ENCODE measurements at regions not wholly inside any gene's neighbourhood (a gene's known extent, or its start where the extent isn't known, plus 50 kb on each side); places are given as distances from the start of the nearest gene placed in this dataset.

DNA sequence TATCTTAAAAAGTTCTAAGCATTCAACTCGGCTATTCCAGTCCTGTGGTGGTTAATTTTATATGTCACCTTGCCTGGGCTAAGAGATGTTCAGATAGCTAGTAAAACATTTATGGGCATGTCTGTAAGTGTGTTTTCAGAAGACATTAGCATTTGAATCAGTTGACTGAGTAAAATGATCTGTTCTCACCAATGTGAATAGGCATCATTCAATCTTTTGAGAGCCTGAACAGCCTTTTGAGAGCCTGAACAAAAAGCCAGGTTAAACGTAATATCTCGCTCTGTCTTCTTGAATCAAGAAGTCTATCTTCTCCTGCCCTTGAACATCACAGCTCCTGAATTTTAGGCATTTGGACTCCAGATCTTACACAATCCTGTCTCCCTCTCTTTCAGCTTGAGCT lies 1266.1 kb downstream of the LRFN5 start:
- no peak for DNase-seq (ENCODE audit: low read depth in 1 of 2, low spot score in 1 of 2)
- TF ChIP-seq JUND (IDR thresholded peaks at IDR 0.05; ENCODE audit: low read depth), result no peak
- in situ Hi-C loops (cut with HindIII; ENCODE audit: low pct_unique_long_range_greater_than_20kb, low sequenced_read_pairs), result no loop called here

DNA sequence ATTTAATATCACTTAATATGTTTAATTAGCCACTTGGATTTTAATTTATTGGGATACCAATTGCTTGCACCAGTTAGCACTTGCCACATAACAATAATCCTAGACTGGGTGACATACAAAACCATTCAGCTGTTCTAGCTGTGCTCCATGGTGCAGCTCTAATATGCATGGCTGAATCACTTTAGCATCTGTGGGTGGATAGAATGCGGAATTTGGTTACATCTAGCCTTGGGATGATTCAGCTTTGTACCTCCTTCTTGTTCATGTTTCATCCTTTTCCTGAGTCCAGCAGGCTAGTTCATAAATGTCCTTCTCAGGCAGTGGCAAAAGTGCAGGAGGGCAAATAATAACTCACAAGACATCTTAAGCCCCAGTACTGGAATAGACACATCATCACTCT lies 1263.0 kb downstream of the LRFN5 start:
- in situ Hi-C loops (cut with HindIII; ENCODE audit: low pct_unique_long_range_greater_than_20kb, low sequenced_read_pairs), result no loop called here
- no peak for DNase-seq (ENCODE audit: low read depth in 1 of 2, low spot score in 1 of 2)

DNA sequence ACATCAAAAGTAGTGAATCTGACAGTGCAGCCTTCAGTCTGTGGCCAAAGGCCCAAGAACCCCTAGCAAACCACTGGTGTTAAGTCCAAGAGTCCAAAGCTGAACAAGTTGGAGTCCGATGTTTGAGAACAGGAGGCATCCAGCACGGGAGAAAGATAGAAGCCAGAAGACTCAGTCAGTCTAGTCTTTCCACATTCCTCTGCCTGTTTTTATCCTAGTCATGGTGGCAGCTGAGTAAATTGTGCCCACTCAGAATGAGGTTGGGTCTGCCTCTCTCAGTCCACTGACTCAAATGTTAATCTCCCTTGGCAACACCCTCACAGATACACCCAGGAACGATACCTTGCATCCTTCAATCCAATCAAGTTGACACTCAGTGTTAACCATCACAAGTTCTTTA lies 1255.4 kb downstream of the LRFN5 start:
- in situ Hi-C loops (cut with HindIII; ENCODE audit: low pct_unique_long_range_greater_than_20kb, low sequenced_read_pairs), result no loop called here
- TF ChIP-seq JUND (IDR thresholded peaks at IDR 0.05; ENCODE audit: low read depth), result no peak
- peak in 1 of 2 experiments; percentile 47 for DNase-seq (ENCODE audit: low read depth in 1 of 2, low spot score in 1 of 2)

More for the DNA sequence above, 1263.0 kb downstream of the LRFN5 start:
- TF ChIP-seq JUND (IDR thresholded peaks at IDR 0.05; ENCODE audit: low read depth), result no peak

DNA sequence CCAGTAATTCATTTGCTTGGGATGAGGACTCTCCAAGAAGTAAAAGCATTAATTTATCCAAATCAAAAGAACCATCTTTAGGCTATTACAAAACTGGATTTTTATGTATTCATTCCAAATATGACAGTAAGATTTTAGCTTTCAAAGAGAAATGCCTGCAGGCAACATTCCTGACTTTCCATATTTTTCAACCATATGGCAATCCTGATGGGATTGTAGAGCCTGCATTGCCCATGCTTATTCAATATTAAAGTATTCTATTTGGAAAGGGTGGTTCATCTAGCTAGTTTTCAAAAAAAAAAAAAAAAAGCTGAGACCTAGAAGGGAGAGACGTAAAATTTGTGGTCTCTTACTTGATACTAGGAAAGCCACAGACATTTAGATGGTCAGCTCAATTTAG lies 1253.7 kb downstream of the LRFN5 start:
- DNase-seq (ENCODE audit: low read depth in 1 of 2, low spot score in 1 of 2), result no peak
- in situ Hi-C loops (cut with HindIII; ENCODE audit: low pct_unique_long_range_greater_than_20kb, low sequenced_read_pairs), result no loop called here
- no peak for TF ChIP-seq JUND (IDR thresholded peaks at IDR 0.05; ENCODE audit: low read depth)

DNA sequence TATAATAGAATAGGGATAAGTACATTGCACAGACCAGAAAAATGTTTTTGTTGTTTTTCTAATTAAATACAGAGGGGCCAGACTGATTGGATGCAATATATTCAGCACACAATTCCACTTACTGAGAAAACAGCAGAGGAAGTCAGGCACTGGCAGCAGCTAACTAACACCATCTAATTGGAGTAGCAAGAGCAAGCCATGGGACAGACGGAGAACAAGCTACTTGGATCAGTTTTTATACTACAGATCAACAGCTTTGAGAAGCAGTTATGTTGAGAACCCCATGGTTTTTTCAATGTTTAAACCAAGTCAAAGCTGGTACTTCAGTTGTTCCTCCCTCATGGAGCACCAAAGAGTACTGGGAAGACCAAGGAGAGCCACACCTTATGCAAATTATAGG lies 1249.4 kb downstream of the LRFN5 start:
- no peak for DNase-seq (ENCODE audit: low read depth in 1 of 2, low spot score in 1 of 2)
- in situ Hi-C loops (cut with HindIII; ENCODE audit: low pct_unique_long_range_greater_than_20kb, low sequenced_read_pairs), result no loop called here

DNA sequence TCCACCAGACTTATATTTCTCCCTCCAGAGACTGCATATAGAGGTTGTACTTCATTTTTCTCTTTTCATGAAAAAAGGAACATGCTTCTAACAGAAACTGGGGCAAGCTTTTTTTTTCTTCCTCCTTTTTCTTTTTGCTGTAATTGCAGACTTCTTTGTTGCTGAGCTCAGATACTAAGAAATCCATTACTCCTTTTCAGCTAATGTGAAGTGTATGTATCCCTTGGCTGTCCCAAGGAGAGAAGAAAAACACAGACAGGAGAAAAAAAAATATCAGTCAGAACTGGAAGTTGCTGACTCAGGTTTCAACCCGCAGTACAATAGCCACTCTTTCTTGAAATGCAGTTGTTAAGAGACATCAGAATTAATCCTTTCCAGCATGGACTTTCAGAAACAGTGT lies 1248.4 kb downstream of the LRFN5 start:
- no peak for TF ChIP-seq JUND (IDR thresholded peaks at IDR 0.05; ENCODE audit: low read depth)
- DNase-seq (ENCODE audit: low read depth in 1 of 2, low spot score in 1 of 2), result no peak
- in situ Hi-C loops (cut with HindIII; ENCODE audit: low pct_unique_long_range_greater_than_20kb, low sequenced_read_pairs), result no loop called here

More for the DNA sequence above, 1249.4 kb downstream of the LRFN5 start:
- TF ChIP-seq JUND (IDR thresholded peaks at IDR 0.05; ENCODE audit: low read depth), result no peak

DNA sequence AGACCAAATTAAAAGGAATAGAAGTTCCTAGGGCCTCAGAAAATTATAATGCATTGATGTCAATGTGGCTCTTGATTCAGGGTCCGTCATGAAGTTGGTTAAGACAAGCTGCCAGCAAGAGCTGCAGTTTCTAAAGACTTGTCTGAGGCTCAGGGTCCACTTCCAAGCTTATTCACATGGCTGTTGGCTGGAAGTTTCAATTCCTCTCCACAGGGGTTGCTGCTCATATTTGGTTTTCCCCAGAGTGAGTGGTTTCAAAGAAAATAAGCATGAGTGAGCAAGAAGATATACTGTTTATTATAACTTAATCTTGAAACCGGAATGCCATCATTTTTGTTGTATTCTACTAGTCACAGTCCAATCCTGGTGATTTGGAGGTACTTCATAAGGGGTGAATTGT lies 1247.4 kb downstream of the LRFN5 start:
- in situ Hi-C loops (cut with HindIII; ENCODE audit: low pct_unique_long_range_greater_than_20kb, low sequenced_read_pairs), result no loop called here

DNA sequence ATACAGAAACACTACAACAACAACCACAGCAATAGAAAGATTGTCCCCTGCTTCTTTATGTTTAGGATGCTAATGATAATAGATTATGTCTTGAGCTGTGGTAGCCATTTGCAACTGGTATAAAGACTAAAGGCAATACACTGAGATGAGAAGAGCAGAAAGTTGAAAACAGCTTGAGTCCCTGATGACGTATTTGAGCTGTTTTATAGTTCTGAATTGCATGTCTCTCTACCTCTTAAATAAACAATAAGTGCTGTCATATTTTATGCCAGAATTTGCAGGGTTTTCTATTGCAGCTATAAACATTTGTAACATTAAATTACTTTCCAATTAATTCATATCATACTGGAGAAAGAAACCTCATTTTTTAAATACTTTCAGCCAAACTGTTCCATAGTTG lies 1242.0 kb downstream of the LRFN5 start:
- DNase-seq (ENCODE audit: low read depth in 1 of 2, low spot score in 1 of 2), result no peak
- no peak for TF ChIP-seq JUND (IDR thresholded peaks at IDR 0.05; ENCODE audit: low read depth)
- in situ Hi-C loops (cut with HindIII; ENCODE audit: low pct_unique_long_range_greater_than_20kb, low sequenced_read_pairs), result no loop called here

More for the DNA sequence above, 1247.4 kb downstream of the LRFN5 start:
- DNase-seq (ENCODE audit: low read depth in 1 of 2, low spot score in 1 of 2), result no peak
- no peak for TF ChIP-seq JUND (IDR thresholded peaks at IDR 0.05; ENCODE audit: low read depth)

DNA sequence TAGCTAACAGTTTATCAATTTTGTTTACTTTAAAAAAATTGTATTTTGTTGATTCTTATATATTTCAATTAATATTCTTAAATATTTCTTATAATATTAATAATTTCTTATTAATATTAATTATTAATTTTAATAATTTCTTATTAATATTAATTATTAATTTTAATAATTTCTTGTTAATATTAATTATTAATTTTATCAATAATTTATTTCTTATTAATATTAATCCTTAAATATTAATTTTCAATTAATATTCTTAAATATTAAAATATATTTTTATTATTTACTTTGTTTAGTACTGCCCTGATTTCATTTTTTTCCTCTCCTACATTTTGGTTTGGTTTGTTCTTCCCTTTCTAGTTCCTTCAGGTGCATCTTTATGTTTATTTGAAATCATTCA lies 1208.1 kb downstream of the LRFN5 start:
- DNase-seq (ENCODE audit: low read depth in 1 of 2, low spot score in 1 of 2), result no peak
- no peak for TF ChIP-seq JUND (IDR thresholded peaks at IDR 0.05; ENCODE audit: low read depth)
- in situ Hi-C loops (cut with HindIII; ENCODE audit: low pct_unique_long_range_greater_than_20kb, low sequenced_read_pairs), result no loop called here

DNA sequence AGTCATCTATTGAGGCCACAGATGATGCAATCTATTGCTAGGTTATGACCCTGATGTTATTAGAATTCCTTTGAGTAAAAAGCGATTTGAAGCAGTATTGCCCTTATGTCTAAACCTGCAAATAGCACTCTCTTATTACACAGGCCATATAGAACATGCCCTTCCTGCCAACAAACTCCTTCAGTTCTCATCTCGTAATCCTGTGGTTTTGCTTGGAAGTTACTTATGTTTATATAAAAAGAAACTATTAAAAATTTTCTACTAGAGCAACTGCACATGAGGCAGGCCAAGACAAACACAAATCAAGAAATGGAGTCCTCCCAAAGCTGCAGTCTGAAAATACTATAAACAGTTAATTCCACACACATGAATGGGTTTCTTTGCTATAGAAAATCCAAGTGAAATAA lies 1200.2 kb downstream of the LRFN5 start:
- DNase-seq (ENCODE audit: low read depth in 1 of 2, low spot score in 1 of 2), result no peak
- TF ChIP-seq JUND (IDR thresholded peaks at IDR 0.05; ENCODE audit: low read depth), result no peak
- in situ Hi-C loops (cut with HindIII; ENCODE audit: low pct_unique_long_range_greater_than_20kb, low sequenced_read_pairs), result no loop called here

DNA sequence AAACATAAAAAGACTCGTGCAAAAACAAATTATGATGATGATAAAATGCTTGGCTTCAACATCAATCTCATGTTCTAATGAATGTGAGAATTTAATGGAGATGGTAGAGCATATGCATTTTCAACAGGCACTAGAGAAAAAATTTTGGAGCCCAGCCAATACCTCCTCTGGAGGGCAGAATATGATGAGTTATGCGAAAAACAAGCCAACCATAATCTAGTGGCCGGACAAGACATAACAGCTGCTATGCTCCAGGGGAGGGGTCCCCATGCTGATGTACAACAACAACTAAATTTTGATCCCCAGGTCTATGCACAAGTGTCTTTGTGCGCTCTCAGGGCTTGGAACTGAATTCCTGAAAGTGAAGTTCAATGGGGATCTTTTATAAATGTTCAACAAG lies 1197.5 kb downstream of the LRFN5 start:
- DNase-seq (ENCODE audit: low read depth in 1 of 2, low spot score in 1 of 2), result no peak
- TF ChIP-seq JUND (IDR thresholded peaks at IDR 0.05; ENCODE audit: low read depth), result no peak
- in situ Hi-C loops (cut with HindIII; ENCODE audit: low pct_unique_long_range_greater_than_20kb, low sequenced_read_pairs), result no loop called here

DNA sequence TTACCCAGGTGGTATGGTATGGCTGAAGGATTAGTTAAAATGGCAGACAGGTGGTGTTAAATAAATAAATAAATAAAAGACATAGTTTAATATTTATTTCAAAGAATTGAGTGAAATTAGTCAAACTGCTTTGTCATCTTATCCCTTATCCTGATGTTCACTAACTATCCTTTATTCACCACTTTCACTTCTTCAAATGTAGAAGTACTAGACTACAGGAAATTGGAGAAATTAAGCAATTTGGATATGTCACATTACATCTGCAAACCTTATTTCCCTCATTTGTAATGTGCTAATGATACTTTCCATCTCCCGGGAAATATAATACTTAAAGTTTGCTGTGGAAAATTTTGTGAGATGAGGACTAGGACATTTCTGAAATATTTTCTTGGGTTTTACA lies 1195.7 kb downstream of the LRFN5 start:
- DNase-seq (ENCODE audit: low read depth in 1 of 2, low spot score in 1 of 2), result no peak
- no peak for TF ChIP-seq JUND (IDR thresholded peaks at IDR 0.05; ENCODE audit: low read depth)
- in situ Hi-C loops (cut with HindIII; ENCODE audit: low pct_unique_long_range_greater_than_20kb, low sequenced_read_pairs), result no loop called here

DNA sequence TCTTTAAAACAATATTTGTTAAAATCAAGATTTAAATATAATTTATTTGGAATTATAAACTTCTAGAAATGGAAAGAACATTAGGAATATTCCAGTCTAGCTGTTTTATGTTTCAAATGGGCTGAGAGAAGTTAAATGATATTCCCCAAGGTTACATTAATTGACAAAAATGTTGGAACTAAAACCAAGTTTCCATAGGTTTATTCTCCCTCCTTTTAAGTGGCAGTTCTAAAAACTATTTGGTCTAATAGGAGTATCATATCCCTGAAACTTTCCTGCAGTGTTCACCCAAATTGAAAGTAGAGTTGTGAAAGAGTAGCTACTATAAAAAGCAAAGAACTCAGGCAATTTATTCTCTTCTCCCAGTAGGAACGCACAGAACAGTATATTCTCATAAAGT lies 1185.5 kb downstream of the LRFN5 start:
- in situ Hi-C loops (cut with HindIII; ENCODE audit: low pct_unique_long_range_greater_than_20kb, low sequenced_read_pairs), result no loop called here
- no peak for TF ChIP-seq JUND (IDR thresholded peaks at IDR 0.05; ENCODE audit: low read depth)
- DNase-seq (ENCODE audit: low read depth in 1 of 2, low spot score in 1 of 2), result no peak

DNA sequence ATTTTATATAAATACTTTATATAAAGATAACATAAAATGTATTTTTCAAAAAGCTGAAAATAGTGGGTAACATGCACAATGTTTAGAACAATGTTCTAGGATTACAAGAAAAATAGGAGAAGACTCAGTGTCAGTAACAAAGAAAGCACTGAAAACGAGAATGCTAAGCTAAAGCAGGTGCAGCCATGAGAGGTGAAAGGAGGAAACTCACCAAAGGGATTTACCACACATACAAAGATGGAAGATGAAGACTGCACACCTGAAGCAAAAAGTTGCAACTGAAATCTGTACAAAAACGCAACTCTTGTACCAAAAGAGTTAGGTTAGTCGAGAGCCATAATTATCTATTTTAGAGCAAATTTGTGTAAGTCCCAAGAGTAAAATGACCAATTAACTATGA lies 1176.1 kb downstream of the LRFN5 start:
- no peak for TF ChIP-seq JUND (IDR thresholded peaks at IDR 0.05; ENCODE audit: low read depth)
- in situ Hi-C loops (cut with HindIII; ENCODE audit: low pct_unique_long_range_greater_than_20kb, low sequenced_read_pairs), result no loop called here
- no peak for DNase-seq (ENCODE audit: low read depth in 1 of 2, low spot score in 1 of 2)
